Astrocyte (in vitro differentiated cells and primary cell): ENCODE measurements at regions not wholly inside any gene's neighbourhood (a gene's known extent, or its start where the extent isn't known, plus 50 kb on each side); places are given as distances from the start of the nearest gene placed in this dataset.

Experiments used
- EZH2 ChIP-seq: IDR thresholded peaks from 2 replicates; pipeline ENCODE4 v1.6.1; 2012; ENCODE audit warnings: mild to moderate bottlenecking, low read length, inconsistent platforms; ENCODE audit not compliant: insufficient read depth
- TF ChIP-seq, protein P1 (sequence below): IDR thresholded peaks from 2 replicates; pipeline ENCODE4 v1.5.1; 2011; ENCODE audit warnings: low read depth, mild to moderate bottlenecking, inconsistent platforms, low read length, moderate library complexity; ENCODE audit not compliant: insufficient read depth

DNA sequence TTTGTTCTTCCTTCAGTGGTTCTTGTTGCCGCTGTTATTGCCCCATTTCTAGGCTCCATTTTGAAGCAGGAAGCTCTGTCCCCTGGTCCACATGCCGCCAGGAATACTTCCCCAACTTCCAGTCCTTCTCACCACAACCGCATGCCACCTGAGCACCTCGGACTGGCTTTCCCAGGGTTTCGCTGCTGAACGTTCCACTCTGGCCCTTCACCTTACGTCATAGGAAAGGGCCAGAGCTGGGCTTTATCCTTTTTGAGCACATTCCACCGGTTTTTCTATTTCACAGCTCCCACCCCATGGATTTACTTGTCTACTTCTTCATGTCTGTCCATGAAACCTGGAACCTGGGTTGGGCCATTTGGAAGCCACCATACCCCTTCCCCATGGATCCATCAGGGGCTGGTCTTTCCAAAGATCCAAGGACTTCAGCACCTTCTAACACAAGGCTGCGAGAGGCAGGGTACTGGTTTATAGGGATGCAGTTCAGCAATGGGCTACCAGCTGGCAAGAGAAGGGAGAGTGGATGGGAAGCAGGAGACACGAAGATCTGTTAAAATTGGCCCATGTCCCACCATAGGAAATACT lies 557.4 kb downstream of the BNC2 start:
- TF ChIP-seq, protein P1, sequence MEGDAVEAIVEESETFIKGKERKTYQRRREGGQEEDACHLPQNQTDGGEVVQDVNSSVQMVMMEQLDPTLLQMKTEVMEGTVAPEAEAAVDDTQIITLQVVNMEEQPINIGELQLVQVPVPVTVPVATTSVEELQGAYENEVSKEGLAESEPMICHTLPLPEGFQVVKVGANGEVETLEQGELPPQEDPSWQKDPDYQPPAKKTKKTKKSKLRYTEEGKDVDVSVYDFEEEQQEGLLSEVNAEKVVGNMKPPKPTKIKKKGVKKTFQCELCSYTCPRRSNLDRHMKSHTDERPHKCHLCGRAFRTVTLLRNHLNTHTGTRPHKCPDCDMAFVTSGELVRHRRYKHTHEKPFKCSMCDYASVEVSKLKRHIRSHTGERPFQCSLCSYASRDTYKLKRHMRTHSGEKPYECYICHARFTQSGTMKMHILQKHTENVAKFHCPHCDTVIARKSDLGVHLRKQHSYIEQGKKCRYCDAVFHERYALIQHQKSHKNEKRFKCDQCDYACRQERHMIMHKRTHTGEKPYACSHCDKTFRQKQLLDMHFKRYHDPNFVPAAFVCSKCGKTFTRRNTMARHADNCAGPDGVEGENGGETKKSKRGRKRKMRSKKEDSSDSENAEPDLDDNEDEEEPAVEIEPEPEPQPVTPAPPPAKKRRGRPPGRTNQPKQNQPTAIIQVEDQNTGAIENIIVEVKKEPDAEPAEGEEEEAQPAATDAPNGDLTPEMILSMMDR: no peak
- no peak for TF ChIP-seq EZH2
